ENCODE measurements at regions not wholly inside any gene's neighbourhood (a gene's known extent, or its start where the extent isn't known, plus 50 kb on each side); places are given as distances from the start of the nearest gene placed in this dataset.

- H3K4me3 ChIP-seq, result no peak overlapping the region
- H3K4me1 ChIP-seq, result no peaks in the 10 kb centered on the region
- intact Hi-C loops (cut with DNase I), result no loop called here
- no peak for DNase-seq (ENCODE audit: low spot score in 2 of 2)
- TF ChIP-seq CTCF (IDR thresholded peaks at IDR 0.05), result no peak
- no peaks in the 10 kb centered on the region for H3K9me3 ChIP-seq
- H3K27ac ChIP-seq, result no peak overlapping the region
- no peaks in the 10 kb centered on the region for H3K36me3 ChIP-seq
- no peaks in the 10 kb centered on the region for H3K27me3 ChIP-seq
Observed at GRCh38 chr17:71396711-71397110, 724.1 kb upstream of the SOX9 start.

- Histone ChIP-seq H3K9me3 (no peaks in the 10 kb centered on the region), H3K4me1 (no peaks in the 10 kb centered on the region), H3K27ac (no peak overlapping the region), H3K4me3 (no peak overlapping the region), H3K27me3 (no peaks in the 10 kb centered on the region), H3K36me3 (no peaks in the 10 kb centered on the region)
- DNase-seq (ENCODE audit: low spot score in 2 of 2), result no peak
- intact Hi-C loops (cut with DNase I), result no loop called here
- no peak for TF ChIP-seq CTCF (IDR thresholded peaks at IDR 0.05)
Observed at GRCh38 chr17:71398025-71398424, 722.8 kb upstream of the SOX9 start.

- no peaks in the 10 kb centered on the region for H3K36me3 ChIP-seq
- no peak overlapping the region for H3K4me3 ChIP-seq
- intact Hi-C loops (cut with DNase I), result no loop called here
- no peaks in the 10 kb centered on the region for H3K4me1 ChIP-seq
- DNase-seq (ENCODE audit: low spot score in 2 of 2), result no peak
- TF ChIP-seq CTCF (IDR thresholded peaks at IDR 0.05), result no peak
- no peaks in the 10 kb centered on the region for H3K9me3 ChIP-seq
- no peaks in the 10 kb centered on the region for H3K27me3 ChIP-seq
- no peak overlapping the region for H3K27ac ChIP-seq
Observed at GRCh38 chr17:71398800-71399219, 722.0 kb upstream of the SOX9 start.

GRCh38 chr17:71399221-71399620, 721.6 kb upstream of the SOX9 start:
- no peaks in the 10 kb centered on the region for H3K9me3 ChIP-seq
- no peaks in the 10 kb centered on the region for H3K36me3 ChIP-seq
- no peaks in the 10 kb centered on the region for H3K27me3 ChIP-seq
- no peak for TF ChIP-seq CTCF (IDR thresholded peaks at IDR 0.05)
- H3K27ac ChIP-seq, result no peak overlapping the region
- intact Hi-C loops (cut with DNase I), result no loop called here
- H3K4me3 ChIP-seq, result no peak overlapping the region
- no peaks in the 10 kb centered on the region for H3K4me1 ChIP-seq
- no peak for DNase-seq (ENCODE audit: low spot score in 2 of 2)

GRCh38 chr17:71399649-71400048, 721.2 kb upstream of the SOX9 start:
- no peak overlapping the region for H3K27ac ChIP-seq
- H3K36me3 ChIP-seq, result no peaks in the 10 kb centered on the region
- intact Hi-C loops (cut with DNase I), result no loop called here
- no peak for DNase-seq (ENCODE audit: low spot score in 2 of 2)
- no peak for TF ChIP-seq CTCF (IDR thresholded peaks at IDR 0.05)
- no peak overlapping the region for H3K4me3 ChIP-seq
- no peaks in the 10 kb centered on the region for H3K27me3 ChIP-seq
- H3K4me1 ChIP-seq, result no peaks in the 10 kb centered on the region
- no peaks in the 10 kb centered on the region for H3K9me3 ChIP-seq

GRCh38 chr17:71402007-71402406, 718.8 kb upstream of the SOX9 start:
- intact Hi-C loops (cut with DNase I), result no loop called here
- H3K4me1 ChIP-seq, result no peaks in the 10 kb centered on the region
- DNase-seq (ENCODE audit: low spot score in 2 of 2), result no peak
- H3K4me3 ChIP-seq, result no peak overlapping the region
- H3K27ac ChIP-seq, result no peak overlapping the region
- no peaks in the 10 kb centered on the region for H3K27me3 ChIP-seq
- TF ChIP-seq CTCF (IDR thresholded peaks at IDR 0.05), result no peak
- H3K9me3 ChIP-seq, result no peaks in the 10 kb centered on the region
- no peaks in the 10 kb centered on the region for H3K36me3 ChIP-seq
